IMR-90 (cell line): ENCODE measurements at regions not wholly inside any gene's neighbourhood (a gene's known extent, or its start where the extent isn't known, plus 50 kb on each side); places are given as distances from the start of the nearest gene placed in this dataset.

Experiments used
- ATAC-seq: fragments of 200-7000 bp; cut with Tn5 transposase; 2 replicates; pipeline ENCODE4 v1.9.1; 2020; ENCODE audit warnings: low read depth, mild to moderate bottlenecking, moderate library complexity
- BruUV-seq: library from RNA; stranded (reverse); fragments of 400-500 nt; replicated peaks from 2 replicates; lab custom pipeline; 2021; lab: Mats Ljungman, UMichigan
- CTCF ChIA-PET: fragments of 300-600 bp; formaldehyde crosslinking; extraction: SDS; loops from one replicate; lab custom pipeline; 2021; ENCODE audit warnings: antibody characterized with exemption; lab: Yijun Ruan, JAX
- POLR2A ChIA-PET: fragments of 300-600 bp; sonication (Branson Sonifier 250); formaldehyde crosslinking; loops from one replicate; lab custom pipeline; 2022; ENCODE audit warnings: antibody characterized with exemption; ENCODE audit not compliant: unreplicated experiment; lab: Charles Lee
- DNase-seq: peaks from one replicate; pipeline ENCODE4 v3.0.0; 2013
- H2AFZ ChIP-seq: replicated peaks from 2 replicates; pipeline ENCODE3; 2013; ENCODE audit warnings: low read length, mild to moderate bottlenecking; ENCODE audit not compliant: poor library complexity
- H2AK5ac ChIP-seq: 2 replicates; pipeline ENCODE4 v1.6.1; 2013; ENCODE audit warnings: low read depth, low read length, inconsistent platforms
- H2AK9ac ChIP-seq: replicated peaks from 2 replicates; pipeline ENCODE3; 2013; ENCODE audit warnings: mild to moderate bottlenecking, low read depth, low read length, moderate library complexity; ENCODE audit not compliant: poor library complexity
- H2BK120ac ChIP-seq: 2 replicates; pipeline ENCODE4 v1.6.1; 2013; ENCODE audit warnings: low read depth, low read length, inconsistent platforms
- H2BK15ac ChIP-seq: 3 replicates; pipeline ENCODE4 v1.6.1; 2013; ENCODE audit warnings: low read depth, low read length, inconsistent platforms
- H2BK20ac ChIP-seq: 2 replicates; pipeline ENCODE4 v1.6.1; 2013; ENCODE audit warnings: low read depth, mild to moderate bottlenecking, inconsistent platforms, low read length, moderate library complexity
- H2BK5ac ChIP-seq: 2 replicates; pipeline ENCODE4 v1.6.1; 2013; ENCODE audit warnings: mild to moderate bottlenecking, low read depth, low read length, inconsistent platforms; ENCODE audit not compliant: poor library complexity, severe bottlenecking
- H3K14ac ChIP-seq: replicated peaks from 2 replicates; pipeline ENCODE4 v1.6.1; 2013; ENCODE audit warnings: low read depth, low read length, inconsistent platforms
- H3K18ac ChIP-seq: 2 replicates; pipeline ENCODE4 v1.6.1; 2013; ENCODE audit warnings: low read depth, low read length, control low read depth
- H3K23ac ChIP-seq: 2 replicates; pipeline ENCODE4 v1.6.1; 2013; ENCODE audit warnings: low read depth, low read length, inconsistent platforms
- H3K27ac ChIP-seq: 2 replicates; pipeline ENCODE4 v1.5.1; 2013; ENCODE audit warnings: mild to moderate bottlenecking, control low read depth, low read length; ENCODE audit not compliant: insufficient read depth
- H3K27me3 ChIP-seq: 2 replicates; pipeline ENCODE4 v1.6.1; 2013; ENCODE audit warnings: low read length; ENCODE audit not compliant: control insufficient read depth, insufficient read depth
- H3K36me3 ChIP-seq: 2 replicates; pipeline ENCODE4 v1.6.1; 2013; ENCODE audit warnings: low read length, mixed read lengths; ENCODE audit not compliant: control insufficient read depth, insufficient read depth
- H3K4ac ChIP-seq: 2 replicates; pipeline ENCODE4 v1.6.1; 2013; ENCODE audit warnings: low read depth, low read length, inconsistent platforms
- H3K4me1 ChIP-seq: 2 replicates; pipeline ENCODE4 v1.6.1; 2013; ENCODE audit warnings: low read length, mixed read lengths; ENCODE audit not compliant: control insufficient read depth, insufficient read depth
- H3K4me2 ChIP-seq: 2 replicates; pipeline ENCODE4 v1.6.1; 2013; ENCODE audit warnings: low read depth, mild to moderate bottlenecking, control low read depth, low read length, moderate library complexity
- H3K4me3 ChIP-seq: 2 replicates; pipeline ENCODE4 v1.5.1; 2013; ENCODE audit warnings: low read depth, mild to moderate bottlenecking, control low read depth, low read length, moderate library complexity; ENCODE audit not compliant: insufficient read depth
- H3K56ac ChIP-seq: 2 replicates; pipeline ENCODE4 v1.6.1; 2013; ENCODE audit warnings: low read length, inconsistent platforms; ENCODE audit not compliant: insufficient read depth; ENCODE audit errors: extremely low read depth
- H3K79me1 ChIP-seq, 2 experiments: 2 replicates each; pipeline ENCODE4 v1.6.1; 2013; ENCODE audit warnings: low read length in 2 of 2, inconsistent platforms in 1 of 2, low read depth in 1 of 2
- H3K9ac ChIP-seq: 2 replicates; pipeline ENCODE4 v1.6.1; 2013; ENCODE audit warnings: low read depth, low read length, control low read depth
- H3K9me1 ChIP-seq: 2 replicates; pipeline ENCODE4 v1.6.1; 2013; ENCODE audit warnings: low read length, inconsistent platforms; ENCODE audit not compliant: insufficient read depth
- H3K9me3 ChIP-seq: 2 replicates; pipeline ENCODE4 v1.6.1; 2013; ENCODE audit warnings: low read length; ENCODE audit not compliant: control insufficient read depth, insufficient read depth
- H4K20me1 ChIP-seq: 2 replicates; pipeline ENCODE4 v1.6.1; 2013; ENCODE audit warnings: low read length, inconsistent platforms; ENCODE audit not compliant: insufficient read depth
- H4K5ac ChIP-seq: 2 replicates; pipeline ENCODE4 v1.6.1; 2013; ENCODE audit warnings: mild to moderate bottlenecking, low read depth, low read length, control low read depth
- H4K8ac ChIP-seq, 2 experiments: 2 replicates each; pipeline ENCODE4 v1.6.1; 2013; ENCODE audit warnings: low read depth in 2 of 2, low read length in 2 of 2, control low read depth in 1 of 2, inconsistent platforms in 1 of 2
- H4K91ac ChIP-seq: 2 replicates; pipeline ENCODE4 v1.6.1; 2013; ENCODE audit warnings: low read depth, low read length, inconsistent platforms; ENCODE audit not compliant: insufficient read depth
- BHLHE40 ChIP-seq: fragments of 150-350 bp; IDR thresholded peaks from 2 replicates; pipeline ENCODE4 v1.6.1; 2016; ENCODE audit warnings: mild to moderate bottlenecking, low read depth, low read length
- CEBPB ChIP-seq: IDR thresholded peaks from 2 replicates; pipeline ENCODE4 v1.6.1; 2012; ENCODE audit warnings: low read depth, low read length, improper control_type of control experiment
- ELK1 ChIP-seq: fragments of 150-350 bp; IDR thresholded peaks from 2 replicates; pipeline ENCODE4 v1.6.1; 2016; ENCODE audit warnings: low read depth, mild to moderate bottlenecking, low read length, moderate library complexity, borderline replicate concordance
- FOS ChIP-seq: fragments of 150-350 bp; IDR thresholded peaks from 2 replicates; pipeline ENCODE4 v1.6.1; 2016; ENCODE audit warnings: low read depth, low read length
- MAFK ChIP-seq: IDR thresholded peaks from 2 replicates; pipeline ENCODE4 v1.6.1; 2012; ENCODE audit warnings: low read depth, low read length, improper control_type of control experiment
- MAZ ChIP-seq: IDR thresholded peaks from 2 replicates; pipeline ENCODE4 v1.6.1; 2012; ENCODE audit warnings: low read depth, mild to moderate bottlenecking, low read length, improper control_type of control experiment, moderate library complexity, borderline replicate concordance
- POLR2A ChIP-seq: IDR thresholded peaks from 2 replicates; pipeline ENCODE4 v1.6.1; 2012; ENCODE audit warnings: mild to moderate bottlenecking, low read depth, low read length
- RAD21 ChIP-seq: IDR thresholded peaks from 2 replicates; pipeline ENCODE4 v1.6.1; 2012; ENCODE audit warnings: low read length, improper control_type of control experiment
- RCOR1 ChIP-seq: IDR thresholded peaks from 2 replicates; pipeline ENCODE4 v1.6.1; 2012; ENCODE audit warnings: mild to moderate bottlenecking, low read length, improper control_type of control experiment; ENCODE audit not compliant: insufficient replicate concordance
- RFX5 ChIP-seq: IDR thresholded peaks from 2 replicates; pipeline ENCODE4 v1.8.0; 2012; ENCODE audit warnings: low read depth, mild to moderate bottlenecking, low read length, moderate library complexity
- SMC3 ChIP-seq: fragments of 150-350 bp; IDR thresholded peaks from 2 replicates; pipeline ENCODE4 v1.6.1; 2016; ENCODE audit warnings: low read depth, mild to moderate bottlenecking, antibody characterized with exemption, low read length, moderate library complexity
- WGBS, 2 experiments: methylation state at CpG; one replicate each; pipeline versions ENCODE4 v1.1.5 to v1.1.7; 2013; ENCODE audit warnings: missing lambda C conversion rate in 2 of 2; ENCODE audit not compliant: insufficient read length in 1 of 2; ENCODE audit errors: extremely low coverage in 2 of 2; 5-methylcytosine and 5-hydroxymethylcytosine counted together
- dilution Hi-C: fragments of 300-500 bp; cut with HindIII; formaldehyde crosslinking; loops from one replicate; pipeline ENCODE4 v1.14.3; 2018; ENCODE audit warnings: low sequenced_read_pairs; ENCODE audit not compliant: unreplicated experiment
- in situ Hi-C: fragments of 300-500 bp; cut with MboI; formaldehyde crosslinking; loops from 3 replicates; pipeline ENCODE4 v1.14.3; 2019; ENCODE audit warnings: low sequenced_read_pairs, inconsistent platforms, mixed read lengths
- intact Hi-C: fragments of 100-400 bp; cut with micrococcal nuclease; formaldehyde crosslinking; loops from 2 replicates; pipeline ENCODE4 v1.10.0; 2022
- TF ChIP-seq, protein P1 (sequence below): conservative IDR thresholded peaks from 2 replicates; pipeline ENCODE4 v1.5.1; 2012; ENCODE audit warnings: mild to moderate bottlenecking, low read depth, low read length, improper control_type of control experiment
- TF ChIP-seq, protein P2 (sequence below): fragments of 150-350 bp; IDR thresholded peaks from 2 replicates; pipeline ENCODE4 v1.6.1; 2017; ENCODE audit warnings: mild to moderate bottlenecking, antibody characterized with exemption, low read length, low read depth

- Histone ChIP-seq H3K4me3 (no peak overlapping the region), H4K8ac (no peak overlapping the region), H3K79me1 (no peaks in the 10 kb centered on the region), H2BK20ac (no peak overlapping the region), H2AFZ (no peak overlapping the region), H4K91ac (no peak overlapping the region), H3K4ac (no peak overlapping the region), H3K23ac (no peak overlapping the region), H2AK5ac (no peak overlapping the region), H3K4me1 (no peaks in the 10 kb centered on the region), H3K9me3 (no peaks in the 10 kb centered on the region), H4K20me1 (no peaks in the 10 kb centered on the region), H2AK9ac (no peak overlapping the region), H3K14ac (no peak overlapping the region), H2BK5ac (no peak overlapping the region), H3K9ac (no peak overlapping the region), H4K5ac (no peak overlapping the region), H3K9me1 (no peaks in the 10 kb centered on the region), H3K56ac (no peak overlapping the region), H3K27me3 (peaks cover 4% of the 10 kb centered on the region), H2BK120ac (no peak overlapping the region), H3K27ac (no peak overlapping the region), H2BK15ac (no peak overlapping the region), H3K18ac (no peak overlapping the region), H3K4me2 (no peak overlapping the region), H3K36me3 (no peaks in the 10 kb centered on the region)
- dilution Hi-C loops, result no loop called here
- ChIA-PET POLR2A (no interaction called here), CTCF (no interaction called here)
- intact Hi-C loops, result no loop called here
- ATAC-seq (0 out of 2 replicates have a peak, but pooled peaks have one; percentile 24), DNase-seq (peak; percentile 33)
- BruUV-seq, result no TSS peak
- WGBS, 2 experiments, result no CpG with 5 or more reads among the region's 1 CpG
- in situ Hi-C loops, result no loop called here
- TF ChIP-seq RAD21 (no peak), MAZ (no peak), MAFK (no peak), RCOR1 (no peak), BHLHE40 (no peak), ELK1 (no peak), SMC3 (no peak), CEBPB (no peak), FOS (no peak), RFX5 (no peak), POLR2A (no peak)
- TF ChIP-seq, protein P1, sequence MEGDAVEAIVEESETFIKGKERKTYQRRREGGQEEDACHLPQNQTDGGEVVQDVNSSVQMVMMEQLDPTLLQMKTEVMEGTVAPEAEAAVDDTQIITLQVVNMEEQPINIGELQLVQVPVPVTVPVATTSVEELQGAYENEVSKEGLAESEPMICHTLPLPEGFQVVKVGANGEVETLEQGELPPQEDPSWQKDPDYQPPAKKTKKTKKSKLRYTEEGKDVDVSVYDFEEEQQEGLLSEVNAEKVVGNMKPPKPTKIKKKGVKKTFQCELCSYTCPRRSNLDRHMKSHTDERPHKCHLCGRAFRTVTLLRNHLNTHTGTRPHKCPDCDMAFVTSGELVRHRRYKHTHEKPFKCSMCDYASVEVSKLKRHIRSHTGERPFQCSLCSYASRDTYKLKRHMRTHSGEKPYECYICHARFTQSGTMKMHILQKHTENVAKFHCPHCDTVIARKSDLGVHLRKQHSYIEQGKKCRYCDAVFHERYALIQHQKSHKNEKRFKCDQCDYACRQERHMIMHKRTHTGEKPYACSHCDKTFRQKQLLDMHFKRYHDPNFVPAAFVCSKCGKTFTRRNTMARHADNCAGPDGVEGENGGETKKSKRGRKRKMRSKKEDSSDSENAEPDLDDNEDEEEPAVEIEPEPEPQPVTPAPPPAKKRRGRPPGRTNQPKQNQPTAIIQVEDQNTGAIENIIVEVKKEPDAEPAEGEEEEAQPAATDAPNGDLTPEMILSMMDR, result no peak
- TF ChIP-seq, protein P2, sequence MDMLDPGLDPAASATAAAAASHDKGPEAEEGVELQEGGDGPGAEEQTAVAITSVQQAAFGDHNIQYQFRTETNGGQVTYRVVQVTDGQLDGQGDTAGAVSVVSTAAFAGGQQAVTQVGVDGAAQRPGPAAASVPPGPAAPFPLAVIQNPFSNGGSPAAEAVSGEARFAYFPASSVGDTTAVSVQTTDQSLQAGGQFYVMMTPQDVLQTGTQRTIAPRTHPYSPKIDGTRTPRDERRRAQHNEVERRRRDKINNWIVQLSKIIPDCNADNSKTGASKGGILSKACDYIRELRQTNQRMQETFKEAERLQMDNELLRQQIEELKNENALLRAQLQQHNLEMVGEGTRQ, result no peak
Observed at GRCh38 chr5:74116266-74116665, 490.3 kb downstream of the ARHGEF28 start.
